OCI-LY7 (cell line): ENCODE measurements at regions not wholly inside any gene's neighbourhood (a gene's known extent, or its start where the extent isn't known, plus 50 kb on each side); places are given as distances from the start of the nearest gene placed in this dataset.

ENCODE experiments used
- BruUV-seq: library from RNA; stranded (reverse); fragments of 400-500 nt; replicated peaks from 2 replicates; lab custom pipeline; 2021; lab: Mats Ljungman, UMichigan
- CTCF ChIA-PET: fragments of 300-600 bp; sonication (Branson Sonifier 250); formaldehyde crosslinking; loops from one replicate; lab custom pipeline; 2022; ENCODE audit warnings: antibody characterized with exemption; ENCODE audit not compliant: unreplicated experiment; lab: Charles Lee
- POLR2A ChIA-PET: fragments of 300-600 bp; sonication (Branson Sonifier 250); formaldehyde crosslinking; loops from one replicate; lab custom pipeline; 2022; ENCODE audit warnings: antibody characterized with exemption; lab: Charles Lee
- DNase-seq: peaks from one replicate; pipeline ENCODE4 v3.0.0-alpha.2; 2015; ENCODE audit warnings: low spot score
- H2AFZ ChIP-seq: fragments of 200-600 bp; sonication (generic), shearing (Covaris generic); 2 replicates; pipeline ENCODE4 v1.6.1; 2014; ENCODE audit warnings: mild to moderate bottlenecking, antibody characterized with exemption, low read length, moderate library complexity
- H3K27ac ChIP-seq: fragments of 200-600 bp; sonication (generic); 2 replicates; pipeline ENCODE4 v1.5.1; 2014; ENCODE audit warnings: mixed run types, low read depth, mild to moderate bottlenecking, moderate library complexity, low read length, inconsistent platforms; ENCODE audit not compliant: poor library complexity, severe bottlenecking
- H3K36me3 ChIP-seq: fragments of 200-600 bp; sonication (generic); 2 replicates; pipeline ENCODE4 v1.6.1; 2014; ENCODE audit warnings: mild to moderate bottlenecking, antibody characterized with exemption, low read length, moderate library complexity, mixed read lengths; ENCODE audit not compliant: insufficient read depth
- H3K4me1 ChIP-seq: fragments of 200-600 bp; sonication (generic); 2 replicates; pipeline ENCODE4 v1.5.1; 2014; ENCODE audit warnings: mild to moderate bottlenecking, low read length; ENCODE audit not compliant: insufficient read depth, poor library complexity, severe bottlenecking
- H3K4me2 ChIP-seq: fragments of 200-600 bp; sonication (generic); 2 replicates; pipeline ENCODE4 v1.6.1; 2014; ENCODE audit warnings: mild to moderate bottlenecking, low read length
- H3K4me3 ChIP-seq: fragments of 200-600 bp; sonication (generic); 2 replicates; pipeline ENCODE4 v1.5.1; 2014; ENCODE audit warnings: mild to moderate bottlenecking, low read depth, low read length; ENCODE audit not compliant: poor library complexity, severe bottlenecking
- H3K79me2 ChIP-seq: fragments of 200-600 bp; sonication (generic); 2 replicates; pipeline ENCODE4 v1.6.1; 2016; ENCODE audit warnings: low read depth, mild to moderate bottlenecking, low read length, moderate library complexity, mixed read lengths; ENCODE audit not compliant: insufficient read depth
- H3K9me2 ChIP-seq: fragments of 200-600 bp; sonication (generic); 2 replicates; pipeline ENCODE4 v1.6.1; 2016; ENCODE audit warnings: mild to moderate bottlenecking, low read length, mixed read lengths; ENCODE audit not compliant: insufficient read depth
- H3K9me3 ChIP-seq: fragments of 200-600 bp; sonication (generic); 2 replicates; pipeline ENCODE4 v1.6.1; 2014; ENCODE audit warnings: mild to moderate bottlenecking, mixed run types, low read length, mixed read lengths
- H4K20me1 ChIP-seq: fragments of 200-600 bp; sonication (generic); 2 replicates; pipeline ENCODE4 v1.6.1; 2014; ENCODE audit warnings: mild to moderate bottlenecking, antibody characterized with exemption, low read length, moderate library complexity, mixed read lengths; ENCODE audit not compliant: insufficient read depth
- EZH2phosphoT487 ChIP-seq: fragments of 200-600 bp; sonication (generic); IDR thresholded peaks from 2 replicates; pipeline ENCODE4 v1.6.1; 2018; ENCODE audit warnings: low read depth, borderline replicate concordance, mild to moderate bottlenecking, mixed run types, antibody characterized with exemption, low read length, moderate library complexity, mixed read lengths
- intact Hi-C: fragments of 100-400 bp; cut with micrococcal nuclease; formaldehyde crosslinking; loops from one replicate; pipeline ENCODE4 v1.10.0; 2022; ENCODE audit not compliant: unreplicated experiment
- TF ChIP-seq, protein P1 (sequence below): fragments of 200-600 bp; sonication (generic); conservative IDR thresholded peaks from 2 replicates; pipeline ENCODE4 v1.5.1; 2014; ENCODE audit warnings: mild to moderate bottlenecking, antibody characterized with exemption, low read length, moderate library complexity, mixed read lengths

DNA sequence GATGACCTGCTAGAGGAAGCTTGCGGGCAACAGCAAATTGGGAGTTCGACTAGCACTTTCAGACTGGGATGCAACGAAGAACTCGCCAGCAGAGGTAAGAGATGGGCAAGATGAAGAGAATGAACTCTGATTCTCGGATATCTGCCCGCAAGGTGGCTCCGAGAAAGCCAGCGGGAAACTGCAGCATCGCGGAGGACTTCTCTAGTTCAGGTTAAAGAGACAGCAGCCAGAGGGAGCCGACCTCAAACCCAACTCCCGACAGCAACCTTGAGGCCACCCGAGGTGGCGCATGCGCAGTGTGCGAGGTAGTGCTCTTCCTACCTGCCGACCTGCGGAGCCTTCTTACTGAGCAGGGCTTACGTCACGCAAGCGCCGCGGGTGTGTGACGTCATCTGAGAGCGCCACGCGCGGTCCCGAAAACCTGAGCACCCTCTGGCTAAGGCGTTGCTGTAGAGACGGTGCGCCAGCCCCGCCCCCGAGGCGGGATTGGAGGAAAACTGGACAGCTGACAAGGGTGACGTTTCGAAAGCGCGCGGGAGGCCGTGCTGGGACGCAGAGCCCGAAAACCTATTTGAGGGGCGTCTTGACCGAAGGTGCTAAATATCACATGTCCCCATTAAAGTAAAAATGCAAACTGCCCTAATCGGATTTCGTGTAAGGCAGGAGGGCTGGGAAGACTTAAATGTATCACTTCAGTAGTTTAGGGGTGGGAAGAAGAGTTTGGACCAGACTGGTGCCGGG, 110.5 kb upstream of the SLC25A33 start:
- H3K36me3 ChIP-seq, result no peaks in the 10 kb centered on the region
- BruUV-seq, result no TSS peak
- no peaks in the 10 kb centered on the region for H3K9me2 ChIP-seq
- no peaks in the 10 kb centered on the region for H4K20me1 ChIP-seq
- intact Hi-C loops, result loop anchor here (2.0 to 10.0 kb wide), 2 partner anchors 136 to 904 kb away; partner anchors contain the start of gene SPSB1
- DNase-seq, result peak; percentile 100
- H3K4me1 ChIP-seq, result peaks cover 69% of the 10 kb centered on the region
- H3K9me3 ChIP-seq, result no peaks in the 10 kb centered on the region
- H3K4me3 ChIP-seq, result peak overlapping the region; percentile 69
- TF ChIP-seq, protein P1, sequence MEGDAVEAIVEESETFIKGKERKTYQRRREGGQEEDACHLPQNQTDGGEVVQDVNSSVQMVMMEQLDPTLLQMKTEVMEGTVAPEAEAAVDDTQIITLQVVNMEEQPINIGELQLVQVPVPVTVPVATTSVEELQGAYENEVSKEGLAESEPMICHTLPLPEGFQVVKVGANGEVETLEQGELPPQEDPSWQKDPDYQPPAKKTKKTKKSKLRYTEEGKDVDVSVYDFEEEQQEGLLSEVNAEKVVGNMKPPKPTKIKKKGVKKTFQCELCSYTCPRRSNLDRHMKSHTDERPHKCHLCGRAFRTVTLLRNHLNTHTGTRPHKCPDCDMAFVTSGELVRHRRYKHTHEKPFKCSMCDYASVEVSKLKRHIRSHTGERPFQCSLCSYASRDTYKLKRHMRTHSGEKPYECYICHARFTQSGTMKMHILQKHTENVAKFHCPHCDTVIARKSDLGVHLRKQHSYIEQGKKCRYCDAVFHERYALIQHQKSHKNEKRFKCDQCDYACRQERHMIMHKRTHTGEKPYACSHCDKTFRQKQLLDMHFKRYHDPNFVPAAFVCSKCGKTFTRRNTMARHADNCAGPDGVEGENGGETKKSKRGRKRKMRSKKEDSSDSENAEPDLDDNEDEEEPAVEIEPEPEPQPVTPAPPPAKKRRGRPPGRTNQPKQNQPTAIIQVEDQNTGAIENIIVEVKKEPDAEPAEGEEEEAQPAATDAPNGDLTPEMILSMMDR, result peak; percentile 58; the same call in 1 of the 2 replicates
- TF ChIP-seq EZH2phosphoT487, result no peak
- POLR2A ChIA-PET, result interaction anchor here (0.6 to 2.3 kb wide), 4 partner anchors 10 to 35 kb away, joined by 3 to 13 read pairs (median 4); no protein-coding TSS in a partner anchor
- H3K79me2 ChIP-seq, result no peaks in the 10 kb centered on the region; the same call in 1 of the 2 replicates
- peak overlapping the region; percentile 51; the same call in 1 of the 2 replicates for H2AFZ ChIP-seq
- H3K27ac ChIP-seq, result peak overlapping the region; percentile 95
- CTCF ChIA-PET, result interaction anchor here (0.8 to 1.0 kb wide), 2 partner anchors 16 to 44 kb away, joined by 3 to 7 read pairs; no protein-coding TSS in a partner anchor
- H3K4me2 ChIP-seq, result peak overlapping the region; percentile 99

DNA sequence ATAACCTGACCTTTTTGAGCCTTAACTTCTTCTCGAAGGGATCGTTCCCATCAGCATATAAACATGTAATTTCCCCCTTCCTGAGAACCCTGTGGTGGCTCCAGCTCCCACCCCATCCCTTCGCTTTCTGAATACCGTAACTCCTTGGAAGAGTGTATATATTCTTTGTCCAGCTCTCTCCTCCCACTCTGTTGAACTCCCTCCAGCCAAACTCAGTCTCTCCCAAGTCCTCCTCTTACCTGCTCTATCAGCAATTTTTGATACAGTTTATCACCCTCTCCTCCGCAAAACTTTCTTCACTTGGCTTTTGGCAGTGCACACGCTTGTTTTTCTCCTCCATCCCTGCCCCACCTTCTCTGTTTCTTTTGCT, 109.9 kb upstream of the SLC25A33 start:
- Histone ChIP-seq H2AFZ (peak overlapping the region; percentile 30; the same call in 1 of the 2 replicates), H3K9me2 (no peaks in the 10 kb centered on the region), H3K79me2 (no peaks in the 10 kb centered on the region; the same call in 1 of the 2 replicates), H4K20me1 (no peaks in the 10 kb centered on the region), H3K9me3 (no peaks in the 10 kb centered on the region), H3K4me1 (peaks cover 64% of the 10 kb centered on the region), H3K4me3 (peak overlapping the region; percentile 69), H3K4me2 (peak overlapping the region; percentile 85), H3K36me3 (no peaks in the 10 kb centered on the region), H3K27ac (peak overlapping the region; percentile 54)
- intact Hi-C loops, result loop anchor here (2.0 to 10.0 kb wide), 2 partner anchors 137 to 905 kb away; partner anchors contain the start of gene SPSB1
- CTCF ChIA-PET, result interaction anchor here (0.8 kb wide), 1 partner anchor 16 kb away, joined by 7 read pairs; no protein-coding TSS in a partner anchor
- no peak for TF ChIP-seq EZH2phosphoT487
- TF ChIP-seq, protein P1, result no peak
- no peak for DNase-seq
- BruUV-seq, result TSS peak; percentile 99
- POLR2A ChIA-PET, result interaction anchor here (0.7 to 2.1 kb wide), 2 partner anchors 11 to 24 kb away, joined by 3 to 6 read pairs; no protein-coding TSS in a partner anchor
